ENCODE measurements at regions not wholly inside any gene's neighbourhood (a gene's known extent, or its start where the extent isn't known, plus 50 kb on each side); places are given as distances from the start of the nearest gene placed in this dataset.
A peak's percentile ranks its signal among the peaks of the same experiment; 100 is the strongest.
"Not testable (repeated sequence)": the region's sequence is repeated elsewhere in the genome, so short reads cannot be mapped to it uniquely, and the experiment has no call there.

DNA sequence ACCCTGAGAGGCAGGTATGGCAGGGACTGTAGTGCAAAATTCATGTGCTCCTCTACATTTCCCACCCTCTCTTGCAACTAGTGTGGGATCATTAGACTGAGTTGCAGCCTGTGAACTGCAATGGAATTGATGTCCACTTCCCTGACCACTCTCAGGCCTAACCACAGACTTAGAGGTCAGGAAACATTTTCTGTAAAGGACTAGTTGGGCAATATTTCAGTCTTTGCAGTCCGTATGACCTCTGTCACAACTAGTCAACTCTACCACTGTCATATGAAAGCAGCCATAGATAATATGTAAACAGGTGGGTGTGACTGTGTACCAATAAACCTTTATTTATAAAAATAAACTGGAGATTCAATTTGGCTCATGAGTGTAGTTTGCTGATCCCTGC lies 134.4 kb upstream of the TOP1 start:
- no peak for DNase-seq

DNA sequence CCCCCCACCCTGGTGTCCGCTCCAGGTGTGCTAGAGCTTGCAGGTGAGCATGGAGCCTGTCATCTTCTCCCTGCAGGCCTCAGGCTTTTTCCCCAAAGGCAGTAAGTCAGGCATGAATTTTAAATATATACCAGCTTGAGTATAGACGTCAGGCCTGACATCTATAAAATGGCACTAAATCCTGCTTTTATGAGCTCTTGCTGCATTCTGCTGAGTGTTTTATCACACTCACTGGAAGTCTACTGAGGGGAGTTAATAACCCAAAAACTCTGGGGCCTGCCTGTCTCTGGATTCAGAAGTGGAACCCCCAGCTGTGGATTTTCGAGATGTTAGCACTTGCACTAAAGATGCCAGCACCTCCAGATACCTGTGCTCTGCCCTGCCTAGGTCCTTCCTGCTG lies 133.4 kb upstream of the TOP1 start:
- no peak for DNase-seq

GRCh38 chr20:40896814-40897700 lies 131.6 kb upstream of the TOP1 start:
- DNase-seq = peak; percentile 62

- DNase-seq = no peak
These were observed 129.3 kb upstream of the TOP1 start for GRCh38 chr20:40899344-40899743.

- DNase-seq = no peak
These were observed 127.9 kb upstream of the TOP1 start for GRCh38 chr20:40900666-40901215.

GRCh38 chr20:40902661-40903060 lies 126.0 kb upstream of the TOP1 start:
- no peak for DNase-seq

GRCh38 chr20:40908309-40908708 lies 120.3 kb upstream of the TOP1 start:
- no peak for DNase-seq

- DNase-seq = not testable (repeated sequence)
These were observed 119.1 kb upstream of the TOP1 start for GRCh38 chr20:40909489-40909888.

DNA sequence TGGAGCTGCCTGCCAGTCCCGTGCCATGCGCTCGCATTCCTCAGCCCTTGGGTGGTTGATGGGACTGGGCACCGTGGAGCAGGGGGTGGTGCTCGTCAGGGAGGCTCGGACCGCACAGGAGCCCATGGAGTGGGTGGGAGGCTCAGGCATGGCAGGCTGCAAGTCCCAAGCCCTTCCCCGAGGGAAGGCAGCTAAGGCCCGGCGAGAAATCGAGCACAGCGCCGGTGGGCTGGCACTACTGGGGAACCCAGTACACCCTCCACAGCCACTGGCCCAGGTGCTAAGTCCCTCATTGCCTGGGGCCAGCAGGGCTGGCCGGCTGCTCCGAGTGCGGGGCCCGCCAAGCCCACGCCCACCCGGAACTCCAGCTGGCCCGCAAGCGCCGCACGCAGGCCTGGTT lies 118.2 kb upstream of the TOP1 start:
- DNase-seq = not testable (repeated sequence)

GRCh38 chr20:40911152-40911551 lies 117.5 kb upstream of the TOP1 start:
- DNase-seq = not testable (repeated sequence)

- DNase-seq = no peak
These were observed 115.1 kb upstream of the TOP1 start for GRCh38 chr20:40913224-40914185.

DNA sequence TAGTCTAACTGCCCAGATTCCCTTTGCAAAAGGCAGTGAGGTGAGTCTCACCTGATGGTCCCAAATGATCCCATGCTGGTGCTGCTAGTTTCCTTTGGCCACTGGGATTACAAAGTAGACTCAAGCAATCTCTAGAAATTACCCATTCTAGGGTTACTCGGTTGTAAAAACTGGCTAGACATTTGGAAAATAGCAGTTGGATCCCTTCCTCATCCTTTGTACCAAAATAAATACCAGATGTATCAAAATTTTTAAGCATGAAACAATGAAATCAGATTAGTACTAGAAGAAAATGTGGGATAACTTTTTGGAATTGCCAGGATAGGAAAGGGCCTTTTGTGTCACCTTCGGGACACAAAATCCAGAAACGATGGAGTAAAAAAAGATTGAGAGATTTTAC lies 112.9 kb upstream of the TOP1 start:
- no peak for DNase-seq

- DNase-seq = no peak
These were observed 112.3 kb upstream of the TOP1 start for GRCh38 chr20:40916276-40916675.

GRCh38 chr20:40920291-40920690 lies 108.3 kb upstream of the TOP1 start:
- DNase-seq = no peak

GRCh38 chr20:40922865-40923264 lies 105.8 kb upstream of the TOP1 start:
- DNase-seq = no peak

GRCh38 chr20:40925829-40926510 lies 102.7 kb upstream of the TOP1 start:
- DNase-seq = no peak

DNA sequence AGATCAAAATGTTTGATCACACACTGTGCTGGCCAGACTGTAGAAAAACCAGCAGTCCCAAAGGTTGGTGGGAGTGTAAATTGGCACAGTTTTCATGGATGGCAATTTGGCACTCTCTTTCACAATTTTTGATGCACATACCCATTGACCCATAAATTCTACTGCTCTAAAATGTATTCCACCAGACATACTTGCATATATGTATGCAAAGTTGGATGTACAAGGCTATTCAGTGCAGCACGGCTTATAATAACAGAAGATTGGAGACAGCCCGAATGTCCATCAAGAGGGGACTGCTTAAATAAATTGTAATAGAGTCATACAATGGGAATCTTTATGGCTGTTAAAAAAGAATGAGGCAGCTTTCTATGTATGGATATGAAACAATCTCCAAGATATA lies 101.7 kb upstream of the TOP1 start:
- no peak for DNase-seq

DNA sequence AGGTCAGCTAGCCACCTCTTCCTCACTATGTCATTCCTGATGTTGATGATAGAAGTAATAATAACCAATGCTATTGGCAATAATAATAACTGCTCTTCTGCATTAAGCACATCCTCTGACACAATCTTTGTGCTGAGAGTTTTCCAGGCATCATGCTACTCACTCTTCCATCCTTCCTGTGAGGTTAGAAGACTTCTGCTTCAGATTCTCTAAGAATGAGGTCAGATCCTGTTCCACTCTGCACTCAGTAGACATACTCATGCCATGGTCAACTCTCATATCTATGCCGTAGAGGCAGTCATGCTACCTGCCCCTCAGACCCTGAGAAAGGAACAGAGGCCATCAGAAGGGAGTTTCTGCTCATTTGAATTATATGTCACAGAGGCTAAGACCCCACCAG lies 98.1 kb upstream of the TOP1 start:
- no peak for DNase-seq

DNA sequence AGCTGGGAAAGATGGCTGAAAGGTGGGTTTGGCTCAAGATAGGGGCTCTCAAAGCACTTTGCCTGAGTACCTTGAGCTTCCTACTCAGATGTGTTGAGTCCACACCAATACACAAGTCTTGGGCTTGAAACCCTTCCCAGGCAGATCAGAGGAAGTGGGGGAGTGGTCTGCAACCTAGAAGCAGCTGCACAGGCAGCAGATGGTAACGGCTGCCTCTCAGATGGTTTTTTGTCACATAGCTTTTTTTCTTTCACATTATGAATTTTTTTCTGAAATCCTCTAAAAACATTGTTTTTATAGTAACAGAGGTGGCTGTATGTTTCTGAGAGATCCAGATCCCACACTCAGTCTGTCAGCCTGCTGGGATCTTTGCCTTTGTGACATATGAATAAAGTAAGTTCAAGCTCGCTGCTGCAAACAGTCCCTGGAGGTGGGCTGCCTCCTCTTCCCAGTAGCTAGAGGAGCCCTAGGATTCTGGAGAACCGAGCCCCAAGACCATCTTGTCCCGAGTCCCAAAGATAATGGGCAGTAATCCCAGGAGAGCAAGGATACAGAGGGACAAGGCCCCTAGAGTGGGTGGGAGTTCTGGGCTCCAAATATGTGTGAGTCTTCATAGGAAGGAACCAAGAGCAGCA lies 97.1 kb upstream of the TOP1 start:
- DNase-seq = no peak

DNA sequence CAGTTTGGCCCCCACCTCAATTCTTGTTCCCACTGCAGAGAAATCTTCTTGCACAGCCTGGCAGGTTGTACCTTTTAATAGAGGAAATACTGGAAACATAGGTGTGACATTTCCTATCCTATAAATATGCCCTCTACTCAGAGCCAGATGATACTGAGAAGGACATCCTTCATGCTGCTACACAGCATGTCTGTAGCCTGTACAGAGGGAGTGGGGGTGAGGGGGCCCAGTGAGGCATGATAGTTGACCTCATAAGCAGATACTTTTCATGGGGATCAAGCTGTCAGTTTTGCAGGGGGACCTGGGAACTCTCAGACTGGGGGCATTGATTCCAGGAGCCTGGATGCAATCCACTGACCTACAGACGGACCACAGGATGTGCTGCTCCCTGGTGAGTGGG lies 96.2 kb upstream of the TOP1 start:
- DNase-seq = no peak

DNA sequence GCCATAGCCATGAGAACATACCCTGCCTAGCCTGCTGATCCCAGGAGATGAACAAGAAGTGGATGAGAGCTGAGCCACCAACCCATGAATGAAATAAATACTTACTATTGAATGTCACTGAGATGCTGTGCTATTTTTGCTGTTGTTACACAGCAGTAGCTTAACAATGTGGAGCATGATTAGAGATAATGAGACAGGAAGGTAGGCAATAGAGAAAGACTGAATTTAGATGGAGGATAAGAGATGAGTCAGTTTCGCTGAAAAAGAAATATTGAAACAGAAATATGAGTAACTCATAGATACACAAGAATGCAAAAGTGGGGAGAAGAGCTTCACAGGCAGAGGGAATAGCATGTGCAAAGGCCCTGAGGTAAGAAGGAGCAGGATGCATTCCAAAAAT lies 94.9 kb upstream of the TOP1 start:
- no peak for DNase-seq

DNA sequence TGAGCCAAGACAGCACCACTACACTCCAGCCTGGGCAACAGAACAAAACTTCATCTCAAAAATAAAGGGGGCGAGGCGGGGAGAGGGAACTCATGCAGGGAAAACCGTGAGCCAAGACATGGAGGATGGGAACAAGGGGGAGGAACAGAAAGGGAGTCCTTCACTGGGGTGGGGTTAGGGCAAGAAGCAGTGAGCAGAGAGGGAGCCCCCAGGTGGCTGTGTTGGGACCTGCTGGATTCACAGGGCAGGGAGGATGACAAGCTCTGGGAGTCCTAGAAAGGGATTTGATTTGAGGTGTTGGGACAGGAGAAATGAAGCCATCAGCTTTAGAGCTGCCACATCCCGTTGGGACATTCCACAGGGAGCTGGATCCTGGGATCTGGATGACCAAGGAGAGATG lies 90.6 kb upstream of the TOP1 start:
- no peak for DNase-seq

Data from fibroblast of skin of right quadriceps (primary cell).